22Rv1 (cell line): ENCODE measurements at regions not wholly inside any gene's neighbourhood (a gene's known extent, or its start where the extent isn't known, plus 50 kb on each side); places are given as distances from the start of the nearest gene placed in this dataset.

ENCODE experiments used
- H3K27ac ChIP-seq: fragments of 450-650 bp; 2 replicates; pipeline ENCODE4 v1.5.1; 2017
- ZFX ChIP-seq: fragments of 450-650 bp; IDR thresholded peaks from 2 replicates; pipeline ENCODE4 v1.6.1; 2017; ENCODE audit warnings: antibody characterized with exemption, borderline replicate concordance
- TF ChIP-seq, protein P1 (sequence below): fragments of 450-650 bp; IDR thresholded peaks from 2 replicates; pipeline ENCODE4 v1.5.1; 2017; ENCODE audit warnings: mild to moderate bottlenecking

DNA sequence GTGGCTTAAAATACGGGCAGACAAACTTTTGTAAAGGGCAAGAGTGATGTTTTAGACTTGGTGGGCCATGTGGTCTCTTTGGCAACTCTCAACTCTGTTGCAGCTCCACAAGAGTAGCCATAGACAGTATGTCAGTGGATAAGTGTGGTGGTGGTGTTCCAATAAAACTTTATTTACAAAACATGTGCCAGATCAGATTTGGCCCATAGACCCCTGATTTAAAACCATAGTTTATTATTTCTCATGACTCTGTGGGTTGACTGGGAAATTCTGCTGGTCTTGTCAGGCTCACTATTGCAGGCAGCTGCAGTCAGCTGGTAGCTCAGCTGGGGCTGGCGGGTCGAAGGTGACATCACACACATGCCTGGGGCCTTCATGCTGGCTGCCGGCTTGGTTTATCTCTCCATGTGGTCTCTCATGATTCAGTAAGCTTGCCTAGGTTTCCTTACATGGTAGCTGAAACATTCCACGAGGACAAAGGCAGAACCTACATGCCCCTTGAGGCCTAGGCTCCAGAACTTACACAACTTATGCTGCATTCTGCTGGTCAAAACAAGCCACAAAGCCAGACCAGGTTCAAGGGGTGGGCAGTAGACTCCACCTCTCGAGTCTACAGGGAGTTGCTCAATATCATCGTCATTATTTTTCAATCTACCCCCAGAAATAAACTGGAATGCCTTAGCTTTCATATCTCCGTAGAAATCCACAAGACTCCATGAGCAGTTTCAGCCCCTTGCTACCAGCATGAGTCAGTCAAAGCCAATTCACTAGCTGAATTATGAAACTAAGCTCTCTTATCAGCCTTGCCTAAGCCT, 245.7 kb downstream of the WDR11 start:
- TF ChIP-seq, protein P1, sequence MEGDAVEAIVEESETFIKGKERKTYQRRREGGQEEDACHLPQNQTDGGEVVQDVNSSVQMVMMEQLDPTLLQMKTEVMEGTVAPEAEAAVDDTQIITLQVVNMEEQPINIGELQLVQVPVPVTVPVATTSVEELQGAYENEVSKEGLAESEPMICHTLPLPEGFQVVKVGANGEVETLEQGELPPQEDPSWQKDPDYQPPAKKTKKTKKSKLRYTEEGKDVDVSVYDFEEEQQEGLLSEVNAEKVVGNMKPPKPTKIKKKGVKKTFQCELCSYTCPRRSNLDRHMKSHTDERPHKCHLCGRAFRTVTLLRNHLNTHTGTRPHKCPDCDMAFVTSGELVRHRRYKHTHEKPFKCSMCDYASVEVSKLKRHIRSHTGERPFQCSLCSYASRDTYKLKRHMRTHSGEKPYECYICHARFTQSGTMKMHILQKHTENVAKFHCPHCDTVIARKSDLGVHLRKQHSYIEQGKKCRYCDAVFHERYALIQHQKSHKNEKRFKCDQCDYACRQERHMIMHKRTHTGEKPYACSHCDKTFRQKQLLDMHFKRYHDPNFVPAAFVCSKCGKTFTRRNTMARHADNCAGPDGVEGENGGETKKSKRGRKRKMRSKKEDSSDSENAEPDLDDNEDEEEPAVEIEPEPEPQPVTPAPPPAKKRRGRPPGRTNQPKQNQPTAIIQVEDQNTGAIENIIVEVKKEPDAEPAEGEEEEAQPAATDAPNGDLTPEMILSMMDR: no peak
- no peak for TF ChIP-seq ZFX

DNA sequence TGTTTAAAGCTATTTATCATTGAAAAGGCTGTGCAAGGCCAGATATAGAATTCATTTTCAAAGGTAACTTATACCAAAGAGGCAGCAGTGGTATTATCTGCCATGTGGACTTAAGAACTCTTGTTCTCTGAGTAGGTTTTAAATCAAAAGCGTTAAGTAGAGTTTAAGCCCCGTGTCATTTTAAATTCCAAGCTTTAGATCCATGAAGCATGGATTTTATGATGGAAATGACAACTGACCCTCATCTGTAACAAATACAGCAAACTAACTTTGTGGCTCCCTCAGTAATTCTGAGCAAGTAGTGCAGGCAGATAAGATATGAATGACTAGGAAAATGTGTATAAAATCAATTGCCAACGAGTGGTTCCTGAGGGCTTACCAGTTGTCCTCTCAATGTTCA, 247.0 kb downstream of the WDR11 start:
- TF ChIP-seq, protein P1: no peak
- TF ChIP-seq ZFX: no peak
- H3K27ac ChIP-seq: no peak overlapping the region

More for the DNA sequence above, 245.7 kb downstream of the WDR11 start:
- no peak overlapping the region for H3K27ac ChIP-seq

DNA sequence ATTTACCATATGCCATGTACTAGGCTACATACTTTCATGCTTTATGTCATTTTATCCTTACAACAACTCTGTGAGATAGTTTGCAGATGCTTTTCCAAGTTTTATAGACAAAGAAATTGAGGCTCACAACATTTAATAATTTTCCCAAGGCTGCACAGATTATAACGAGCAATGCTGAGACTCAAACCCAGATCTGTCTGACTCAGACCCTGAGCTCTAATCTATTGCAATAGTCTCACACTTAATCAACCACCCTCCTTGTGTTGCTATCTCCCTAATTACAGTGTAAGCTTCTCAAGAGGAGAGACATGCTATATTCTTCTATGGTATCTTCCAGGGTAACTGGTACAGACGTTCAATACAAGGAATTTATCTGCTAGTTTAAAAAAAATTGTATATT, 247.6 kb downstream of the WDR11 start:
- no peak for TF ChIP-seq ZFX
- TF ChIP-seq, protein P1: no peak
- H3K27ac ChIP-seq: no peak overlapping the region

DNA sequence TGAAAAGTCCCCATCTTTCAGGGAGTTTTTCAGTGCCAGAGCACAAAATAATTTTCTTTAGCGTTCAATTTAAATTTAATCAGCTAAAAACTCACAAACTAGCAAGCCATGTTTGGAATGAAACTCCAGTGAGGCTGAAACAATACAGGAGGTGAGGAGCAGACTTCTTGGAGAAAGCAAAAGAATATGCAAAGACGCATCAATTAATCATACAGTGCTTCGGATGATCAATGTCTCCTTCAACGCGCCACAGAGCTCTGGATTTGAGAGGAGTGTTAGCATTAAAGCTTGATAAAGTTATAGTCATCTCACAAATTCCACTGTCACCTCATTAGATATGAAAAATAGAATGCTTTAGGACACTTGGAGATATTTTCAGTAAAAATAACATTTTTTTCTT, 248.0 kb downstream of the WDR11 start:
- TF ChIP-seq ZFX: no peak
- TF ChIP-seq, protein P1: no peak
- H3K27ac ChIP-seq: no peak overlapping the region

DNA sequence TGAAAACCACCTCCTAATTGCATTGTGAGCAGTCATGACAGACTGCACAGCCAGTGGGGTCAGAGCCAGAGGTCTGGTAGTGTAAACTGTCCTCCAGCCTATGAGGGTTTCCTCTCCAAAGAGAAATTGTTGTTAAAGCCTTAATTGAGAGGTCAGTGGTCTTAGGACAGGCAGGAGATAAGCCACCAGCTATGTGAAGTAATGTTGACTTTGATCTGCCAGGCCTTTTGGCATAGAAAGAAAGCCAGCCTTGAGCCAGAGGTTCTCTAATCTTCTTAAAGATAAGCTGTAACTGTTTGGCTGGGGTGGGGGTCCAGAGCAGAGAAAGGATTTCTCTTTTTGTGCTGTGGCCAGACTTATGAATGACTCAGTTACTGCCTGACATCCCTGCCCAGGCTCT, 248.4 kb downstream of the WDR11 start:
- no peak overlapping the region for H3K27ac ChIP-seq
- no peak for TF ChIP-seq ZFX
- TF ChIP-seq, protein P1: no peak

DNA sequence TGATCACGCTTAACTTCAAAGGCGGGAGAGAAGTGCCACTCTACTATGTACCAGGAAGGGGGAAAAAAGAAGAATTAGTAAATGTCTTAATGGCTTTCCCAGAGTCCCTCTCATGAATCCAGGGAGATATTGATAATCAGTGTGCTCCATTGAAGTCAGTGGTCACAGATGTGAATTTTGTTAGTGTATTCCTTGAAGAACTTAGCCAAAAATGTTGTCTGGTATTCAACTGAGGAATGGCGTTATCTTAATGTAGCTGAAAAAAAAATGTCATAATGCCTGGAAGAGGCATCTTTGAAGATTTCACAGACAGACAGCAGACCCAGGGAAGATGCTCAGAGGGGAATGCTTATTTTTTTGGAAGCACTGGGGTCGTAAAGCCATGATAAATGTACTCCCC, 250.4 kb downstream of the WDR11 start:
- no peak overlapping the region for H3K27ac ChIP-seq
- no peak for TF ChIP-seq ZFX
- TF ChIP-seq, protein P1: no peak

DNA sequence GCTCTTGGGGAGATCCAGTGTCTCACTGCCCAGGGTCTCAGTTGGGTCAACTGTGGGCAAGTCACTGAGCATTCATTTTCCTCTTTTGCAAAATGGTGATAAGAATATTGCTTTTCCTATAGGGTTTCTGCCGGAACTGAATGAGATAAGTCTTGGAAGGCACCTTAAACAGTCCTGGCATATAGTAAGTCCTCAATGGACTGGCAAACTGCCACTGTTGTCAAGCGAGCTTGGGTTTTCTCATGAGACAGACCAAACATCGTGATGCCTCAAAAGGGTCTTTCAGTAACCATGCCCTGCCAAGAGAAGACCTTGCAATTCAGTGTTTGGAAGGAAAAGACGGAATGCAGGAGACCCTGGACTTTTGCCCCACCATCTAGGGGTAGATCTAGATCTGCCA, 251.5 kb downstream of the WDR11 start:
- H3K27ac ChIP-seq: no peak overlapping the region
- TF ChIP-seq, protein P1: no peak
- no peak for TF ChIP-seq ZFX
